VCaP (cell line): ENCODE measurements at regions not wholly inside any gene's neighbourhood (a gene's known extent, or its start where the extent isn't known, plus 50 kb on each side); places are given as distances from the start of the nearest gene placed in this dataset.
A peak's percentile ranks its signal among the peaks of the same experiment; 100 is the strongest.

Experiments used
- H3K27ac ChIP-seq: fragments of 450-650 bp; 2 replicates; pipeline ENCODE4 v1.5.1; 2017
- CTCF ChIP-seq: fragments of 450-650 bp; conservative IDR thresholded peaks from 2 replicates; pipeline ENCODE4 v1.5.1; 2017; ENCODE audit warnings: mild to moderate bottlenecking, moderate library complexity

GRCh38 chr3:21290557-21290956 lies 460.5 kb downstream of the ZNF385D start:
- peak; percentile 85 for TF ChIP-seq CTCF
- no peak overlapping the region for H3K27ac ChIP-seq

DNA sequence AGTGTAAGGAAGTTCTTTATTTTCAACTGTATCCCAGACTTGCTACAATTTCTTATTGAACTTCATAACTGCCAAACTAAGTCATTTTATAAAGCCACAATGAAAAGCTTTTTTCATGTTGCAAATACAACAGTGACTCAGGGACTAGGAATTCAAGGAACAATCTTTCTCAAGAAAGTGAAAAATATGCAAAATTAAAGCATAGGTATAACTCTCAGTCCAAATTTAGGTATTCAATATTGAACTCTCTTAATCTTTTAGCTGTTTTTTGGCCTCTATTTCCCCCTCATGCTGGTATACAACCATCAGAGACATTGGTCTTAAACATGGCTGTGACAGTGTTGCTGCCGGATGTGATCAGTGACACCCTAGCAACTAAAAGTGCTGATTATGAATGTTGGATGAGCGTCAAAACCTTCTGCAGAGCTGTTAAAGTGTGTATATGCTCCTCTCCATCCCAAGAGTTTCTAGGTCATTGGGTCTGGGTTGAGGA lies 476.9 kb downstream of the ZNF385D start:
- no peak for TF ChIP-seq CTCF
- H3K27ac ChIP-seq, result no peak overlapping the region

GRCh38 chr3:21273259-21274025 lies 477.6 kb downstream of the ZNF385D start:
- no peak overlapping the region for H3K27ac ChIP-seq

GRCh38 chr3:21271606-21272016 lies 479.4 kb downstream of the ZNF385D start:
- H3K27ac ChIP-seq, result no peak overlapping the region
- TF ChIP-seq CTCF, result no peak

More at GRCh38 chr3:21273259-21274025, 477.6 kb downstream of the ZNF385D start:
- no peak for TF ChIP-seq CTCF

DNA sequence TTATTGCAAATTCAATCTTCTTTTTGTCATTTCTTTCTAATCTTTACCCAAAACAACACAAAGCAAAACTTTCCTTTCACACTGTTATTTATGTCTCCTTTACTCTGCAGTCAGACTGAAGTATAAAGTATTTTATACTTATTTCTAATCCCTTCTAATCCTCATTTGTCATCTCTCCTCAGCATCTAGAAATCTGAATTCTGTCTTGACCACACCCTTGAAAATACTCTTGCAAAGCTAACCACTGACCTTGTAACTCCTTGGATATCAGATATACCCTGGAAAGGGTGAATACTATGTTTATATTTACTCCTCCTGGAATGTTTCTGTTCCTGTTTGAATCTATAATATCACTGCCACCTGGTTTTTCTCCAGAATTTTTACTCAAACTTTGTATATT lies 481.1 kb downstream of the ZNF385D start:
- TF ChIP-seq CTCF, result no peak
- H3K27ac ChIP-seq, result no peak overlapping the region

- no peak for TF ChIP-seq CTCF
- H3K27ac ChIP-seq, result no peak overlapping the region
These were observed 490.5 kb downstream of the ZNF385D start for GRCh38 chr3:21260507-21260906.

- H3K27ac ChIP-seq, result no peak overlapping the region
- TF ChIP-seq CTCF, result no peak
These were observed 491.1 kb downstream of the ZNF385D start for GRCh38 chr3:21259896-21260295.
